ENCODE measurements at regions not wholly inside any gene's neighbourhood (a gene's known extent, or its start where the extent isn't known, plus 50 kb on each side); places are given as distances from the start of the nearest gene placed in this dataset.

DNA sequence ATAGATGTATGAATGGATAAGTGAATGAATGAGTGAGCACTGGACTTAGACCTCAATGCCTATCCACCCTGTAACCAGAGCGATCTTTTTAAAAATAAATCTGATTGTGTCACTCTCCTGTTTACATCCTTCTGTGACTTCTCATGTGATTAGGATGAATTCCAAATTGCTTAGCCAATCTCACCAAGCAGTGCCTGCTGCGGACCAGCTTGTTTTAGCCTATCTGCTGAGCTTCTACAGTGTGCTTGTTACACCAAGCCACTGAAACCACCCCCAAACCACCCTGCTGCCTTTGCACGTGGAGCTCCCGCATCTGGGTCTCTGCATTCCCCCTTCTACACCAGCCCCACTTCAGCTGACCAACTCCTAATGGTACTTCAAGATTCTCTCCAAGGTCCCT lies 265.4 kb downstream of the EN1 start:
- no peaks in the 10 kb centered on the region for H3F3A ChIP-seq (ENCODE audit: insufficient read depth, low read length, poor library complexity, severe bottlenecking)

DNA sequence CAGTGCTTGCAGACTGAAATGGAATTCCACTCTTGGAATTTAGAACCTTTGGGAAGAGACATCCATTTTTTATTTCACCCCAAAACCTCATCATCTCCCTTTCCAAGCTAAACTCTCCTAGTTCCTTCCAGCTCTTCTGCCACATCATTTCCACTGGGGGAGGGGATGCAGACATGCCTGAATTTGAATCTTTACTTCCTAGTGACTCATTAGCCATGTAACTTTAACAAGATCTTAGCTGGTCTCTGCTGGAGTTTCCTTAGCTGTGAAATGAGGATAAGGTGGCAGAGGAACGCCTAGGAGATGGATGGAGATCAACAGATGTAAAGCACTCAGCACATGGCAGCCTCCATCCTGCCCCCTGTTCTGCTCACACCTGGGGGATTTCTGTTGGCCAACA lies 266.8 kb downstream of the EN1 start:
- TF ChIP-seq SMC3 (conservative IDR thresholded peaks at IDR 0.05; ENCODE audit: poor library complexity) = no peak
- no peaks in the 10 kb centered on the region for H3K9me2 ChIP-seq (ENCODE audit: insufficient read depth, low read length)
- H3K27ac ChIP-seq (ENCODE audit: low read length) = no peak overlapping the region
- no peak overlapping the region for H3K9ac ChIP-seq (ENCODE audit: low read length)
- no peaks in the 10 kb centered on the region for H3F3A ChIP-seq (ENCODE audit: insufficient read depth, low read length, poor library complexity, severe bottlenecking)
- no peak overlapping the region for H2AFZ ChIP-seq (ENCODE audit: low read depth, low read length)
- H3K4me2 ChIP-seq (ENCODE audit: low read length) = no peak overlapping the region
- no peaks in the 10 kb centered on the region for H3K27me3 ChIP-seq (ENCODE audit: insufficient read depth, low read depth, low read length)
- H3K79me2 ChIP-seq (replicated peaks; ENCODE audit: insufficient read depth, low read length) = no peaks in the 10 kb centered on the region
- H3K36me3 ChIP-seq (ENCODE audit: insufficient read depth, low read length) = no peaks in the 10 kb centered on the region
- H3K4me3 ChIP-seq (ENCODE audit: low read length) = no peak overlapping the region
- H3K9me3 ChIP-seq (ENCODE audit: low read length) = no peaks in the 10 kb centered on the region
- H4K20me1 ChIP-seq (ENCODE audit: insufficient read depth) = no peaks in the 10 kb centered on the region

More for the DNA sequence above, 265.4 kb downstream of the EN1 start:
- Histone ChIP-seq H3K36me3 (ENCODE audit: insufficient read depth, low read length) (no peaks in the 10 kb centered on the region), H3K27ac (ENCODE audit: low read length) (no peak overlapping the region), H3K4me3 (ENCODE audit: low read length) (no peak overlapping the region), H2AFZ (ENCODE audit: low read depth, low read length) (no peak overlapping the region), H3K27me3 (ENCODE audit: insufficient read depth, low read depth, low read length) (no peaks in the 10 kb centered on the region), H3K79me2 (replicated peaks; ENCODE audit: insufficient read depth, low read length) (no peaks in the 10 kb centered on the region), H3K9me3 (ENCODE audit: low read length) (no peaks in the 10 kb centered on the region), H3K9me2 (ENCODE audit: insufficient read depth, low read length) (no peaks in the 10 kb centered on the region), H3K4me2 (ENCODE audit: low read length) (no peak overlapping the region), H3K9ac (ENCODE audit: low read length) (no peak overlapping the region), H4K20me1 (ENCODE audit: insufficient read depth) (no peaks in the 10 kb centered on the region)
- no peak for TF ChIP-seq EP300 (conservative IDR thresholded peaks at IDR 0.05; ENCODE audit: poor library complexity, severe bottlenecking)
- no peak for TF ChIP-seq CTCF (IDR thresholded peaks at IDR 0.05; ENCODE audit: poor library complexity, severe bottlenecking)
- TF ChIP-seq SMC3 (conservative IDR thresholded peaks at IDR 0.05; ENCODE audit: poor library complexity) = no peak
- TF ChIP-seq, protein P1, sequence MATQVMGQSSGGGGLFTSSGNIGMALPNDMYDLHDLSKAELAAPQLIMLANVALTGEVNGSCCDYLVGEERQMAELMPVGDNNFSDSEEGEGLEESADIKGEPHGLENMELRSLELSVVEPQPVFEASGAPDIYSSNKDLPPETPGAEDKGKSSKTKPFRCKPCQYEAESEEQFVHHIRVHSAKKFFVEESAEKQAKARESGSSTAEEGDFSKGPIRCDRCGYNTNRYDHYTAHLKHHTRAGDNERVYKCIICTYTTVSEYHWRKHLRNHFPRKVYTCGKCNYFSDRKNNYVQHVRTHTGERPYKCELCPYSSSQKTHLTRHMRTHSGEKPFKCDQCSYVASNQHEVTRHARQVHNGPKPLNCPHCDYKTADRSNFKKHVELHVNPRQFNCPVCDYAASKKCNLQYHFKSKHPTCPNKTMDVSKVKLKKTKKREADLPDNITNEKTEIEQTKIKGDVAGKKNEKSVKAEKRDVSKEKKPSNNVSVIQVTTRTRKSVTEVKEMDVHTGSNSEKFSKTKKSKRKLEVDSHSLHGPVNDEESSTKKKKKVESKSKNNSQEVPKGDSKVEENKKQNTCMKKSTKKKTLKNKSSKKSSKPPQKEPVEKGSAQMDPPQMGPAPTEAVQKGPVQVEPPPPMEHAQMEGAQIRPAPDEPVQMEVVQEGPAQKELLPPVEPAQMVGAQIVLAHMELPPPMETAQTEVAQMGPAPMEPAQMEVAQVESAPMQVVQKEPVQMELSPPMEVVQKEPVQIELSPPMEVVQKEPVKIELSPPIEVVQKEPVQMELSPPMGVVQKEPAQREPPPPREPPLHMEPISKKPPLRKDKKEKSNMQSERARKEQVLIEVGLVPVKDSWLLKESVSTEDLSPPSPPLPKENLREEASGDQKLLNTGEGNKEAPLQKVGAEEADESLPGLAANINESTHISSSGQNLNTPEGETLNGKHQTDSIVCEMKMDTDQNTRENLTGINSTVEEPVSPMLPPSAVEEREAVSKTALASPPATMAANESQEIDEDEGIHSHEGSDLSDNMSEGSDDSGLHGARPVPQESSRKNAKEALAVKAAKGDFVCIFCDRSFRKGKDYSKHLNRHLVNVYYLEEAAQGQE (IDR thresholded peaks at IDR 0.05; ENCODE audit: borderline replicate concordance) = no peak
- no peak for TF ChIP-seq MXI1 (conservative IDR thresholded peaks at IDR 0.05; ENCODE audit: poor library complexity, severe bottlenecking)
- TF ChIP-seq EZH2 (IDR thresholded peaks at IDR 0.05; ENCODE audit: borderline replicate concordance, insufficient read depth, low read length, poor library complexity, severe bottlenecking) = no peak
- TF ChIP-seq POLR2AphosphoS5 (IDR thresholded peaks at IDR 0.05) = no peak

GRCh38 chr2:118580107-118580506 lies 267.3 kb downstream of the EN1 start:
- H4K20me1 ChIP-seq (ENCODE audit: insufficient read depth) = no peaks in the 10 kb centered on the region

More at GRCh38 chr2:118580107-118580506, 267.3 kb downstream of the EN1 start:
- Histone ChIP-seq H3K36me3 (ENCODE audit: insufficient read depth, low read length) (no peaks in the 10 kb centered on the region), H3K4me3 (ENCODE audit: low read length) (no peak overlapping the region), H3K9me3 (ENCODE audit: low read length) (no peaks in the 10 kb centered on the region), H3K27me3 (ENCODE audit: insufficient read depth, low read depth, low read length) (no peaks in the 10 kb centered on the region), H3K27ac (ENCODE audit: low read length) (no peak overlapping the region), H3K4me2 (ENCODE audit: low read length) (no peak overlapping the region), H3F3A (ENCODE audit: insufficient read depth, low read length, poor library complexity, severe bottlenecking) (no peaks in the 10 kb centered on the region), H3K9ac (ENCODE audit: low read length) (no peak overlapping the region), H3K79me2 (replicated peaks; ENCODE audit: insufficient read depth, low read length) (no peaks in the 10 kb centered on the region), H2AFZ (ENCODE audit: low read depth, low read length) (no peak overlapping the region), H3K9me2 (ENCODE audit: insufficient read depth, low read length) (no peaks in the 10 kb centered on the region)
- TF ChIP-seq TAF1 (IDR thresholded peaks at IDR 0.05; ENCODE audit: low read depth) = no peak
- TF ChIP-seq EP300 (conservative IDR thresholded peaks at IDR 0.05; ENCODE audit: poor library complexity, severe bottlenecking) = no peak
- no peak for TF ChIP-seq CTCF (IDR thresholded peaks at IDR 0.05; ENCODE audit: poor library complexity, severe bottlenecking)
- TF ChIP-seq, protein P1 (IDR thresholded peaks at IDR 0.05; ENCODE audit: borderline replicate concordance) = no peak
- TF ChIP-seq POLR2AphosphoS5 (IDR thresholded peaks at IDR 0.05) = no peak
- no peak for TF ChIP-seq EZH2 (IDR thresholded peaks at IDR 0.05; ENCODE audit: borderline replicate concordance, insufficient read depth, low read length, poor library complexity, severe bottlenecking)
- TF ChIP-seq MXI1 (conservative IDR thresholded peaks at IDR 0.05; ENCODE audit: poor library complexity, severe bottlenecking) = no peak
- no peak for TF ChIP-seq SMC3 (conservative IDR thresholded peaks at IDR 0.05; ENCODE audit: poor library complexity)
- TF ChIP-seq RAD21 (conservative IDR thresholded peaks at IDR 0.05) = no peak
